ENCODE measurements at regions not wholly inside any gene's neighbourhood (a gene's known extent, or its start where the extent isn't known, plus 50 kb on each side); places are given as distances from the start of the nearest gene placed in this dataset.
A peak's percentile ranks its signal among the peaks of the same experiment; 100 is the strongest.
"Not testable (repeated sequence)": the region's sequence is repeated elsewhere in the genome, so short reads cannot be mapped to it uniquely, and the experiment has no call there.

DNA sequence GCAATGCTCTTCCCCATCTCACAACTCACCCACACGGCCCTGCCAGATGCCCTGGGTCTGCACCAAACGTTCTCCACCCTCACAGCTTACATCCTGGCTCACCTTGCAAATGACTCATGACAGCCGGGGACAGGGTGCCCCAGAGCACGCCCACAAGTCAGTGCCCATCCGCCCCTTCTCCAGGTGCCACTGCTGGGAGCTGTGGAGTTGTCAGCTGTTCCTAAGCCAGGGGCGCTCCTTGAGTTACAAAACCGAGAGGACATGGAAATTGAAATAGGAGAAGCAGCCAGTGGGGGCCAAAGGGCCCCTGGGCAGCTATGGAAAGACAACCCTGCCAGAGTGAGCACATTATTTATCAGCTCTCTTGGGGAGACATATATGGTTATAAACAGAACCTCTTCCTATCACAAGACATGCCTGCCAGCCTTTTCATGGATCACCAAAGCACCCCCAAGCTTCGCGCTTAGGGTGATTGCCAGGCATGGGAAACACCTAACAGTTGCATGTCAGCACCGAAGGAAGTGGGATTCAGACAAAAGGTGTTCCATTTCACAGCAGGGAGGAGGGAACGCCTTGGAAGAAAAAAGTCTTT is 236.8 kb downstream of the LY86 start:
- TF ChIP-seq, protein P1, sequence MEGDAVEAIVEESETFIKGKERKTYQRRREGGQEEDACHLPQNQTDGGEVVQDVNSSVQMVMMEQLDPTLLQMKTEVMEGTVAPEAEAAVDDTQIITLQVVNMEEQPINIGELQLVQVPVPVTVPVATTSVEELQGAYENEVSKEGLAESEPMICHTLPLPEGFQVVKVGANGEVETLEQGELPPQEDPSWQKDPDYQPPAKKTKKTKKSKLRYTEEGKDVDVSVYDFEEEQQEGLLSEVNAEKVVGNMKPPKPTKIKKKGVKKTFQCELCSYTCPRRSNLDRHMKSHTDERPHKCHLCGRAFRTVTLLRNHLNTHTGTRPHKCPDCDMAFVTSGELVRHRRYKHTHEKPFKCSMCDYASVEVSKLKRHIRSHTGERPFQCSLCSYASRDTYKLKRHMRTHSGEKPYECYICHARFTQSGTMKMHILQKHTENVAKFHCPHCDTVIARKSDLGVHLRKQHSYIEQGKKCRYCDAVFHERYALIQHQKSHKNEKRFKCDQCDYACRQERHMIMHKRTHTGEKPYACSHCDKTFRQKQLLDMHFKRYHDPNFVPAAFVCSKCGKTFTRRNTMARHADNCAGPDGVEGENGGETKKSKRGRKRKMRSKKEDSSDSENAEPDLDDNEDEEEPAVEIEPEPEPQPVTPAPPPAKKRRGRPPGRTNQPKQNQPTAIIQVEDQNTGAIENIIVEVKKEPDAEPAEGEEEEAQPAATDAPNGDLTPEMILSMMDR (IDR thresholded peaks at IDR 0.05; ENCODE audit: extremely low read depth, missing control alignments), result no peak
- DNase-seq (ENCODE audit: low spot score), result no peak

DNA sequence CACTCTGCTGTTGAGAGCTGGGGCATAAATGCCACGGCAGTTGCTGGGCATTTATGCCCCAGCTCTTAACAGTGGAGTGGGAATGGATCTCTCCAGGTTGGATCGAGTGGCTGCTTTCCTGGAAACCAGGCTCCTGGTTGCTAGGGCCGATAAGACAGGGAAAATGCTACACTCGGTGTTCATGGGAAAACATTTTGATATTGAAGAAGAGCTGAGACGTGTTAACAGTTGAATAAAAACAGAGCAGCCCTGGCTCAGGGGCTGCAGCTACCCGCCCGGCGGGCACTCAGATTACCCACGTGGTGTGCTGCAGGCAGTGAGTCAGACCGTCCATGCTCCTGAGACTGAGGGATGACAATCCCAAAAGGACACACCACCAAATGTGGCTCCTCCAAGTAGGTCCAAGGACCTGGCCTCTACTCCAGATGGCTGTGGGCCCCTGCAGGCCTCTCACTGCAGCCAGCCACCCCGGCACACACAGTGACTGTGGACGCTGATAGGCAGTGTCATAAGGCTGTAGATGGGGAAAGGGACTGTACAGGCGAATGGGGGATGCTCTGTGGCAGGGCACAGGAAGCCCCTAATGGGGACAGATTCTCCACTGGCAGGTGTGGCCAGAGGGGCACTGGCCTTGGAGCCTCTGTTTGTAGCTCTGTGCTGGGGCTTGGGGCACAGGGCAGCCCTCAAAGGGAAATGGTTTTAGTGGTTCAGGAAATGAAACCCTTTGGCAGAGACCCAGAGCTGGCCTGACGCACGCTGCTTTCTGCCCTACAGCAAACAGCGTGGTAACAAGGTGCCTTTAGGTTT is 237.8 kb downstream of the LY86 start:
- TF ChIP-seq, protein P1 (IDR thresholded peaks at IDR 0.05; ENCODE audit: extremely low read depth, missing control alignments), result no peak
- DNase-seq (ENCODE audit: low spot score), result peak; percentile 33

DNA sequence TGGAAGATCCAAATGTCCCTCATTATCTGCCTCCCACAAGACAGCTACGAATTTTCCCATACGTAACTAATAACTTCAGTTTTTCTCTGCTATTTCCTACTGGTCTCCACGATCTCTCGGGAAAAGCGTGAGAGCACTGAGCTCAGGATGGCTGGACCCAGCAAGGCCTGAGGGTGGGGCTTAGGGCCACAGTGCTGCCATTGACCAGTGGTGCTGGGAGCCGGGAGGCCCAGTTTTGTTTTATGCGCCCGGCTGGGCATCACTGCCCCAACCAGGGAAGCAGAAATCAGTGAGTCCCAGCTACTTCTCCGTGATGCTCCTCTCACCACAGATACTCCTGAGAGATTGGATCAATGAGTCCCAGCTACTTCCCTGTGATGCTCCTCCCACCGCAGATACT is 238.4 kb downstream of the LY86 start:
- TF ChIP-seq, protein P1 (IDR thresholded peaks at IDR 0.05; ENCODE audit: extremely low read depth, missing control alignments), result no peak
- no peak for DNase-seq (ENCODE audit: low spot score)

DNA sequence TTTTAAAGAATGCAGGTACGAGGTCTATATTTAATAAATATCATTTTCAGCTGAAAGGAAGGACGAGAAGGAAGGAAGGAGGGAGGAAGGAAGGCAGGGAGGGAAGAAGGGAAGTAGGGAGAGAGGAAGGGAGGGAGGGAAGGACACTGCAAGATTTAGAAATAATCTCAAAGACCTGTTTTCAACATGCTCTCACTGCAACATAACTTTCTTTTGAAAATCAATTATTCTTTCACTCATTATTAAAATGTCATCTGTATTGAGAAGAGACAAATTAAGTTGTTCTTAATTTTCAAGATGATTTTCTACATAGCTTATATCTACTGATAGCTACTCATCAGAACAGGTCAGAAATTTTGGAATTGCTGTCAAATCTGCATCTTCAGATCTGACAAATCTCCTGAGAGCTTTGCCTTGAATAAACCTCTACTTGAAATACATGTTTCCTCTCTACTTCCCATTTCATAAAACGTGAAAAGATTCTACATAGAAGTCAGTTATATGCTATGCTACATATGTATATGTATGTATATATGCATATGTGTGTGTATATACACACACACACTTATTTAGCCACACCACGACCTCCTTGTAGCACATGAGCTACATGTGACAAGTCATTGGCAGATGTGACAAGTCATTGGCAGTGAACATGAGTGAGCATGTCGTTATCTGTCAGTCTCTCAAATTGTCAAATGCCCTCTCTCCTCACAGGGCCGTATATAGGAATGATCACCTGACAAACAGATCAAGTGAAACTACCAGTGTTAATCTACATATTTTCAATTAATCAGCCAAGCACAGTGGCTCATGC is 241.6 kb downstream of the LY86 start:
- DNase-seq (ENCODE audit: low spot score), result no peak
- TF ChIP-seq, protein P1 (IDR thresholded peaks at IDR 0.05; ENCODE audit: extremely low read depth, missing control alignments), result no peak

DNA sequence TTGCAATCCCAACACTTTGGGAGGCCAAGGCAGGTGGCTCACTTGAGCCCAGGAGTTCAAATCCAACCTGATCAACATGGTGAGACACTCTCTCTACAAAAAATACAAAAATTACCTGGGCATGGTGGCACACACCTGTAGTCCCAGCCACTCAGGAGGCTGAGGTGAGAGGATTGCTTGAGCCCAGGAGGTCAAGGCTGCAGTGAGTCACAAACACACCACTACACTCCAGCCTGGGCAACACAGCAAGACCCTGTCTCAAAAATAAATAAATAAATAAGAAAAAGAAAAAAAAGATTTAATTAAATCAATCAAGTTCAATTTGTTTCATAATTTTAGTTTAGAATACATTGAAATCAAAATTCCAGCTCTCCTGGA is 242.2 kb downstream of the LY86 start:
- not testable (repeated sequence) for DNase-seq (ENCODE audit: low spot score)

DNA sequence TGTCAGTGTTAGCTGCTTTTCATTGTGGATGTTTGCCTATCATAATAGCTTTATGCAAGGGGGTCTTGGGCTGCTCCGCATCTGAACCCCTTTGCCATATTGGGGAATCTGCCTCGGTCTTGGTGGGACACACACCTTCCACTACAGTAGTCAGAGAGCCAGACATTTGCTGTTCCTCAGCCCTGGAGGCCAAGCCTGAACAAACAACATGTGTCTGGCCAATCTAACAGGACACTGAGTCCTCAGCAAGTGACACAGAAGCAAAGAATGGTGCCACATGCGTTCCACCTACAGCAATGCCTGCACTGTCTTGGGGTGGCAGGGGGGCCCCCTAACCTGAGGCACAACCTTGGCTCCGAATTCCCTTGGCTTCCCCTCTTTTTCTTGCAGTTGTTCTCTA is 243.9 kb downstream of the LY86 start:
- TF ChIP-seq, protein P1 (IDR thresholded peaks at IDR 0.05; ENCODE audit: extremely low read depth, missing control alignments), result no peak
- no peak for DNase-seq (ENCODE audit: low spot score)

DNA sequence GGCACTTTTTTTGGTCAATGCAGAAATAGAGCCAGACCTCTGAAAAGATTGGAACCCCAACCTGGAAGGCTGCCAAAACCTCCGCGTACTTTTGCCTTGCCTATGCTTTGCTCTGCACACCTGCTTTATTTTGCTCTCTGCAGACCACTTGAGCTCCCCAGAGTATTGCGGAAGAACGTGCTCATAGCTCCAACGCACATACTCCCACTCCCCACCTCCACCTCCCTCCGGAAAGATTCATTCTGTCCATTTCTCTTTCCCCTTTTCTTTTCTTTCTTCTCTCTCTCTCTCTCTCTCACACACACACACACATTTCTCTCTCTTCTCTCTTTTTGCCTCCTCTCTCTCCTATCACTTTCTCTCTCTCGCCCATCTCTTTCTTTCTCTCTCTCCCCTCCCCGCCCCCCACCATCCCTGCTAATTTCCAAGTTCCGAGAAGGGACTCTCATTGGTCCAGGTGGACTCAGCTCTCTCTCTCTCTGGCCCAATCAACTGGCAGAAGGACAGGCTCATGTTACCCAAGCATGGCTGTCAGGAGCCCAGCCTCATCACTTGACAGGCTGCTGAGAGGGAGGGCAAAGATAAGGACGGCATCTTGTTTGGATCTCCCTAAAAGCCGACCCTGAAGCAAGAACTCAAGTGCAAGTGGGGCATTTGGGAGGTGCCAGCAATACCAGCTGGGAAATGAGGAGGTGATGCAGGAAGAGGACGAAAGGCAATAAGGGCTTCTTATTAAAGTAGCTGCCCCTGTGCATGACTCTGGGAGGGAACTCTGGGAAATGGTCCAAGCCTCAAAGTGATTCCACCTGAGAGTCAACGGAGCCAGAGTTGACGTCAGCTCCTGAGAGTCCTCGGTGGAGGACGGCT is 246.1 kb downstream of the LY86 start:
- TF ChIP-seq, protein P1 (IDR thresholded peaks at IDR 0.05; ENCODE audit: extremely low read depth, missing control alignments), result no peak
- no peak for DNase-seq (ENCODE audit: low spot score)
